DND-41 (cell line): ENCODE measurements at regions not wholly inside any gene's neighbourhood (a gene's known extent, or its start where the extent isn't known, plus 50 kb on each side); places are given as distances from the start of the nearest gene placed in this dataset.

Source experiments
- EZH2 ChIP-seq: IDR thresholded peaks from 3 replicates; pipeline ENCODE4 v1.6.1; 2012; ENCODE audit warnings: borderline replicate concordance, low read depth, mild to moderate bottlenecking, moderate library complexity, low read length, inconsistent platforms; ENCODE audit not compliant: severe bottlenecking
- TF ChIP-seq, protein P1 (sequence below): IDR thresholded peaks from 2 replicates; pipeline ENCODE4 v1.5.1; 2012; ENCODE audit warnings: borderline replicate concordance, low read length, moderate library complexity, mild to moderate bottlenecking; ENCODE audit not compliant: poor library complexity, severe bottlenecking; ENCODE audit errors: extremely low read depth

DNA sequence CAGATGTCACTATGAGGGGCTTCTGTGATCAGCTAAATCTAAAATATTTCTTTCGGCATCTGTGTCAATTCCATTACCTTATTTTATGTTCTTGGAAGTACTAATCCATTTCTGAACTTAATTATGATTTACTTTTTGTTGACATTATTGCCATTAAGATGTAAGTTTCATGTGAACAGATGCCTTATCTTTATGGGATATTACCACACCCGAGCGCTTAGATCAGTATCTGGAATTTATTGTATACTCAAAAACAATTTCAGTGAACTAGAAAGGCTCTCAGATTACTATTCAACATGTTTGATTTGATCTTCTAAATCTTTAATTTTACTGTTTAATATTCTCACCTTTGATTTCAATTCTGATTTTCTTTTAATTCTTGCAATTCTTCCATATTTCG lies 567.7 kb upstream of the TLE4 start:
- TF ChIP-seq, protein P1, sequence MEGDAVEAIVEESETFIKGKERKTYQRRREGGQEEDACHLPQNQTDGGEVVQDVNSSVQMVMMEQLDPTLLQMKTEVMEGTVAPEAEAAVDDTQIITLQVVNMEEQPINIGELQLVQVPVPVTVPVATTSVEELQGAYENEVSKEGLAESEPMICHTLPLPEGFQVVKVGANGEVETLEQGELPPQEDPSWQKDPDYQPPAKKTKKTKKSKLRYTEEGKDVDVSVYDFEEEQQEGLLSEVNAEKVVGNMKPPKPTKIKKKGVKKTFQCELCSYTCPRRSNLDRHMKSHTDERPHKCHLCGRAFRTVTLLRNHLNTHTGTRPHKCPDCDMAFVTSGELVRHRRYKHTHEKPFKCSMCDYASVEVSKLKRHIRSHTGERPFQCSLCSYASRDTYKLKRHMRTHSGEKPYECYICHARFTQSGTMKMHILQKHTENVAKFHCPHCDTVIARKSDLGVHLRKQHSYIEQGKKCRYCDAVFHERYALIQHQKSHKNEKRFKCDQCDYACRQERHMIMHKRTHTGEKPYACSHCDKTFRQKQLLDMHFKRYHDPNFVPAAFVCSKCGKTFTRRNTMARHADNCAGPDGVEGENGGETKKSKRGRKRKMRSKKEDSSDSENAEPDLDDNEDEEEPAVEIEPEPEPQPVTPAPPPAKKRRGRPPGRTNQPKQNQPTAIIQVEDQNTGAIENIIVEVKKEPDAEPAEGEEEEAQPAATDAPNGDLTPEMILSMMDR: no peak
- no peak for TF ChIP-seq EZH2
